ENCODE measurements at regions not wholly inside any gene's neighbourhood (a gene's known extent, or its start where the extent isn't known, plus 50 kb on each side); places are given as distances from the start of the nearest gene placed in this dataset.

GRCh38 chr13:38103851-38104250, 234.3 kb upstream of the TRPC4 start:
- no peak for TF ChIP-seq CTCF (IDR thresholded peaks at IDR 0.05; ENCODE audit: insufficient read depth, low read depth, low read length, missing control alignments)
- H3K4me3 ChIP-seq (ENCODE audit: low read length) = no peak overlapping the region
- no peak for DNase-seq (ENCODE audit: low read depth)

- no peak overlapping the region for H3K4me3 ChIP-seq (ENCODE audit: low read length)
- no peak for DNase-seq (ENCODE audit: low read depth)
- no peak for TF ChIP-seq CTCF (IDR thresholded peaks at IDR 0.05; ENCODE audit: insufficient read depth, low read depth, low read length, missing control alignments)
Measured at GRCh38 chr13:38099751-38100150, 230.2 kb upstream of the TRPC4 start.

GRCh38 chr13:38093425-38093824, 223.9 kb upstream of the TRPC4 start:
- DNase-seq (ENCODE audit: low read depth) = no peak
- no peak for TF ChIP-seq CTCF (IDR thresholded peaks at IDR 0.05; ENCODE audit: insufficient read depth, low read depth, low read length, missing control alignments)
- no peak overlapping the region for H3K4me3 ChIP-seq (ENCODE audit: low read length)

- no peak for DNase-seq (ENCODE audit: low read depth)
- no peak for TF ChIP-seq CTCF (IDR thresholded peaks at IDR 0.05; ENCODE audit: insufficient read depth, low read depth, low read length, missing control alignments)
- no peak overlapping the region for H3K4me3 ChIP-seq (ENCODE audit: low read length)
Measured at GRCh38 chr13:38090913-38091312, 221.3 kb upstream of the TRPC4 start.

GRCh38 chr13:38086721-38087120, 217.1 kb upstream of the TRPC4 start:
- no peak for DNase-seq (ENCODE audit: low read depth)
- H3K4me3 ChIP-seq (ENCODE audit: low read length) = no peak overlapping the region
- TF ChIP-seq CTCF (IDR thresholded peaks at IDR 0.05; ENCODE audit: insufficient read depth, low read depth, low read length, missing control alignments) = no peak

- DNase-seq (ENCODE audit: low read depth) = no peak
- H3K4me3 ChIP-seq (ENCODE audit: low read length) = no peak overlapping the region
- no peak for TF ChIP-seq CTCF (IDR thresholded peaks at IDR 0.05; ENCODE audit: insufficient read depth, low read depth, low read length, missing control alignments)
Measured at GRCh38 chr13:38086013-38086412, 216.4 kb upstream of the TRPC4 start.

- no peak for TF ChIP-seq CTCF (IDR thresholded peaks at IDR 0.05; ENCODE audit: insufficient read depth, low read depth, low read length, missing control alignments)
- no peak overlapping the region for H3K4me3 ChIP-seq (ENCODE audit: low read length)
- no peak for DNase-seq (ENCODE audit: low read depth)
Measured at GRCh38 chr13:38073931-38074330, 204.4 kb upstream of the TRPC4 start.

Data from epithelial cell of esophagus (primary cell).